GM12875 (cell line): ENCODE measurements at regions not wholly inside any gene's neighbourhood (a gene's known extent, or its start where the extent isn't known, plus 50 kb on each side); places are given as distances from the start of the nearest gene placed in this dataset.

Experiments
- H3K4me3 ChIP-seq: one replicate; pipeline ENCODE4 v1.5.1; 2011; ENCODE audit warnings: low read depth, low read length, control low read depth
- TF ChIP-seq, protein P1 (sequence below): IDR thresholded peaks from 2 replicates; pipeline ENCODE4 v1.5.1; 2011; ENCODE audit warnings: low read depth, mild to moderate bottlenecking, control low read depth, inconsistent platforms, low read length, moderate library complexity, borderline replicate concordance; ENCODE audit not compliant: insufficient read depth

DNA sequence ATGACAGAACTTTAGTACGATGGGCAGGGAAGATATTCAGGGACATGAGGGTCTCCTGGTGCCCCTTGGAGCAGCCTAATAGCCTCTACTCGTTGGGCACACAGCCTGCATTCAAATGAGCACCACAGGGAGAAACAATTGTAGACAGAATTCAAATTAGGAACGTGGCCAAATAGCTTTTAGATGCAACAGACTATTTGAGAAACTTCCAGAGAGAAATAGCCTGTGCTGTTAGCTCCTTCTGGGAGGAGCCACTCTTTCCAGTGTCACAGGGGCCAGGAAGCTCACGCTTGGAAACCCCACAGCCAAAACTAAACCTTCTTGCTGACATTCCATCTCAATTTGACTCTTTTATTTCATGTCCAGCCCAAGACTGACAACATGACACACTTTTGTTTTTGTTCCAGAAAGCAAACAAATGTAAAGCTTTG, 114.5 kb downstream of the RPAP3 start:
- TF ChIP-seq, protein P1, sequence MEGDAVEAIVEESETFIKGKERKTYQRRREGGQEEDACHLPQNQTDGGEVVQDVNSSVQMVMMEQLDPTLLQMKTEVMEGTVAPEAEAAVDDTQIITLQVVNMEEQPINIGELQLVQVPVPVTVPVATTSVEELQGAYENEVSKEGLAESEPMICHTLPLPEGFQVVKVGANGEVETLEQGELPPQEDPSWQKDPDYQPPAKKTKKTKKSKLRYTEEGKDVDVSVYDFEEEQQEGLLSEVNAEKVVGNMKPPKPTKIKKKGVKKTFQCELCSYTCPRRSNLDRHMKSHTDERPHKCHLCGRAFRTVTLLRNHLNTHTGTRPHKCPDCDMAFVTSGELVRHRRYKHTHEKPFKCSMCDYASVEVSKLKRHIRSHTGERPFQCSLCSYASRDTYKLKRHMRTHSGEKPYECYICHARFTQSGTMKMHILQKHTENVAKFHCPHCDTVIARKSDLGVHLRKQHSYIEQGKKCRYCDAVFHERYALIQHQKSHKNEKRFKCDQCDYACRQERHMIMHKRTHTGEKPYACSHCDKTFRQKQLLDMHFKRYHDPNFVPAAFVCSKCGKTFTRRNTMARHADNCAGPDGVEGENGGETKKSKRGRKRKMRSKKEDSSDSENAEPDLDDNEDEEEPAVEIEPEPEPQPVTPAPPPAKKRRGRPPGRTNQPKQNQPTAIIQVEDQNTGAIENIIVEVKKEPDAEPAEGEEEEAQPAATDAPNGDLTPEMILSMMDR, result no peak
- no peak overlapping the region for H3K4me3 ChIP-seq

DNA sequence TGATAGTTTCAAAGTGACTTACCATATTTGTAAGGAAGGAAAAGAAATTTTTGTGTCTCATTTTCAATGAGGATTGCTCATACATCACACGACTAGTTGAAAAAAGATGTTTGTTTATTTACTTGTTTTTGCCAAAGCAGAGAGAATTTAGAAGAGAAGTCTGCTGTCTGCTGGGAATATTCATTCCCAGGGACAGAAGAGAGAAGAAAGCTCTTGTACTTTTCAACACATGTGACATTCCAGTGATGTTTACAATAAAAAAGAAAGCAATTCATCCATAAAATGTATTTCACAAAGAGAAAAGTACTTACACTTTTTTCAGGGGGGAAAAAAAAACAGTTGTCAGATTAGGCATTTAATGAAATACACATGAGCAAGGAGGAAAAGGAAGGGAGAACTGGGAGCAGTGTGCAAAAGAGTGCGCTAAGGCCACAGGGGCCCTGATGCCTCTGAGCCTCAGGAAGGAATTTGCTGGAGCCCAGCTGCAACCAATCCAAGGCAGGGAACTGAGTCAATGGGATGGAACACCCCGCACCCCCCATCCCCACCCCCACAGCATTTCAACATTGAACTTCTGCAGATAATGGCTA, 115.0 kb downstream of the RPAP3 start:
- no peak overlapping the region for H3K4me3 ChIP-seq
- TF ChIP-seq, protein P1, result no peak

DNA sequence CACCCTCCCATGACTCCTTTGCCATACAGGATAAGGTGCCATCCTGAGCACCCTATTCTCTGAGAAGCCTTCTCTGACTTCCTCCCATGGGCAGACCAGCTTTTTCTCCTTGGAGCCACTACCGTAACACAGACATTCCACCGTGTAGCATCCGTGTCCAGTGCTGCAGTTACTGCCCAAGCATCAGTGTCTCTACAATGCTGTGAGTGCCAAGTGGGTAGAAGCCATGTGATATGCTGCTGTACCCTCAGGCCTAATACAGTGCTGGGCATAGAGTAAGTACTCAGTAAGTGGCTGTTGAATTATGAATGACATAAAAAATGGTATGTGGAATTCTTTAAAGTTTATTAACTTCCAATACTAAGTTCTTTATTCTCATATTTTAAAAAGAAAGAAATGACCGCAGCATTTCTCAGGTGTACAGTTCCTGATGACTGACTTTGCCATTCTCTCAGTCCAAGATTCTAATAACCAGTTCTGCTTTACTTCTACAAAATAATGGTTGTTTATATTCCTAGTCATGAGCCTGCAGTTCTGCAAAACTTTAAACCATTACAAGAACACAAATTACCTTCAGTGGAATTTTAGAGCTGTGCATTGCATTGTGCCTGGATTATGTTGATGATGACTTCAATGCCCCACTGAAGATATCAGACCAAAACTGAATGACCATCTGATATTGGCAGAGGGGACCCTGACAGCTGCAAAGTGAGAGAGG, 118.7 kb downstream of the RPAP3 start:
- no peak overlapping the region for H3K4me3 ChIP-seq
- TF ChIP-seq, protein P1, result no peak

DNA sequence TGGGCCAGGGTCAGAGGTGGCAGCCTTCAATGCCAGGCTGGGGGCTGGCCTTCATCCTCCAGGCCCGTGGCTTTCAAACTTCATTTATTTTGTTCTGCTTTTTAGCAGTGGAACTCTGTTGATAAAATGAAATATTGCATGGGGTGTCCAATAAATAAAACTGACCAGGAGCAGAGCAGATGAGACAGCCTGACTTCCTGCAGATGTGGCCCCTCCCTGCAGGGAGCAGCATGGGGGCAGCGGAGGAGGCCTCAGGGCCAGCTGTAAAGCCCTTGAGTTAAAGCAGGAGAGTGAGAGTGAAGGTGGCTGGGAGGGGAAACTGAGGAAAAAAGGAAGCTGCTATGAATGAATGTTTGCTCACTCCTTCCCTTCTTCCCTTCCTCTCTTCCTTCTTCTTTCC, 120.3 kb downstream of the RPAP3 start:
- TF ChIP-seq, protein P1, result no peak
- H3K4me3 ChIP-seq, result no peak overlapping the region

DNA sequence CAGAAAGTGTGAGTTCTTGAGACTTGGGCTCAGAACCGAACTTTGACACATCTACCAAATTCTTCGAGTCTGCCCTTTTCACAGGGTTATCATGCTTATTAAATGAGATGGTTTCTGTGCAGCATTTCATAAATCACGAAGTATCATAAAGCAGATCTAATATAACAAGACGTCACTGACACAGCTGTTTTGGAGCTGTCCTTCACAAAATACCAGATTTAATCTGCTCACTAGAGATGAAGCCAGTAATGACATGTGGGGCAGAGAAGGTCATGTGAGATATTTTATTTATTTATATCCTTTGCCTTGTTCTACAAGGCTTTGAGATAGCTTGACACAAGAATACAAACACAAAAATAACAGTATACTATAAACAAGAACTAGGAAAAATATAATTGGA, 127.0 kb downstream of the RPAP3 start:
- TF ChIP-seq, protein P1, result no peak
- no peak overlapping the region for H3K4me3 ChIP-seq

DNA sequence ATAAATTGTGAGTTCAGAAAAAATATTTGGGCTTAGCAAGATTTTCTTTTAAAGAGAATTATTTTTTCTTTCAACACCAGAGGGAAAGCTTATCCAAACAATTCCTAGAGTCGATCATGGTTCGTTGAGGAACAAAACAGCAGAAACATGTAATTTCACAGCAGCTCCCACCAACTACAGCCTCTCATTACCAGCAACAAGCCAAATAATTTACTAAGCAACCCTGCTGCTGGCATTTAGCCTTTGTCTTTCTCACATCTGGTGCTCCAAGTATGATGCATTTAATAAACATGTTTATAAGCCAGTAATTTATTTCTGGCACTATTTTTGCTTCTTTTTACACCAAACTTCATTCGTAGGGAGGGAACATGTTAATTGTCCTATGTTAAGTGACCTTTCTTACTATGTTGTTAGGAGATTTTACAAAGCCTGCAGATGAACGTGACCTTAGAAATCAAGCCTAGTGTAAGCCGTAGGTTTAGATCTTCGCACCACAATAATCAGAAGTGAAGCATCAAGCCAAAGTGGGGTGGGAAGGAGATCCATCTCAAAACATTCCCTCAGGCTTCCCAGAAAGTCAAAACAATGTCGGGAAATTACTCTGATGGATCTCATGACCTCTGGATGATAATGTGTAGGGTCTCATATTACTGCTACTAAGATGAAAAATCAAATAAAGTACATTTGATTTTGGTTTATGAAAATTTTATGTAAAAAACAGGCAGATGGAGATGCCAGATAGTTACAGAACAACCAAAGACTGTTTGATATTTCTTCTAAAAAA, 128.4 kb downstream of the RPAP3 start:
- no peak overlapping the region for H3K4me3 ChIP-seq
- TF ChIP-seq, protein P1, result no peak
